ENCODE measurements at regions not wholly inside any gene's neighbourhood (a gene's known extent, or its start where the extent isn't known, plus 50 kb on each side); places are given as distances from the start of the nearest gene placed in this dataset.

GRCh38 chr9:91132576-91133073 lies 229.1 kb downstream of the AUH start:
- TF ChIP-seq CTCF (conservative IDR thresholded peaks at IDR 0.05; ENCODE audit: control insufficient read depth, insufficient read depth, low read depth, low read length), result no peak
- no peak overlapping the region for H3K4me3 ChIP-seq (ENCODE audit: control insufficient read depth, low read depth, low read length)
- DNase-seq (ENCODE audit: low read depth), result no peak

GRCh38 chr9:91134608-91135007 lies 227.1 kb downstream of the AUH start:
- no peak overlapping the region for H3K4me3 ChIP-seq (ENCODE audit: control insufficient read depth, low read depth, low read length)
- TF ChIP-seq CTCF (conservative IDR thresholded peaks at IDR 0.05; ENCODE audit: control insufficient read depth, insufficient read depth, low read depth, low read length), result no peak
- no peak for DNase-seq (ENCODE audit: low read depth)

DNA sequence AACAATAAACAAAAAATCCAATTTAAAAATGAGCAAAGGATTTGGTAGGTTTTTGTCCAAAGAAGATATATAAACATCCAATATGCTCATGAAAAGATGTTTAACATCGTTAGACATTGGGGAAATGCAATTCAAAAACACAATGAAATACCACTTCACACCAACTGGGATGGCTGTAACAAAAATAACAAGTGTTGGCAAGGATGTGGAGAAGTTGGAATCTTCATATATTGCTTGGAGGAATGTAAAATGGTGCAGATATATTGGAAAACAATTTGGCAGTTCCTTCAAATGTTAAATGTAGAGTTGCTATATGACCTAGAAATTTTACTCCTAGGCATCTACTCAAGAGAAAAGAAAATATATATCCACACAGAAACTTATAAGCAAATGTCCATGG lies 224.3 kb downstream of the AUH start:
- TF ChIP-seq CTCF (conservative IDR thresholded peaks at IDR 0.05; ENCODE audit: control insufficient read depth, insufficient read depth, low read depth, low read length), result no peak
- no peak overlapping the region for H3K4me3 ChIP-seq (ENCODE audit: control insufficient read depth, low read depth, low read length)
- no peak for DNase-seq (ENCODE audit: low read depth)

- no peak for TF ChIP-seq CTCF (conservative IDR thresholded peaks at IDR 0.05; ENCODE audit: control insufficient read depth, insufficient read depth, low read depth, low read length)
- no peak overlapping the region for H3K4me3 ChIP-seq (ENCODE audit: control insufficient read depth, low read depth, low read length)
- DNase-seq (ENCODE audit: low read depth), result peak; percentile 83
Measured at GRCh38 chr9:91138760-91139159, 223.0 kb downstream of the AUH start.

- H3K4me3 ChIP-seq (ENCODE audit: control insufficient read depth, low read depth, low read length), result no peak overlapping the region
- TF ChIP-seq CTCF (conservative IDR thresholded peaks at IDR 0.05; ENCODE audit: control insufficient read depth, insufficient read depth, low read depth, low read length), result no peak
- no peak for DNase-seq (ENCODE audit: low read depth)
Measured at GRCh38 chr9:91141407-91141965, 220.2 kb downstream of the AUH start.

DNA sequence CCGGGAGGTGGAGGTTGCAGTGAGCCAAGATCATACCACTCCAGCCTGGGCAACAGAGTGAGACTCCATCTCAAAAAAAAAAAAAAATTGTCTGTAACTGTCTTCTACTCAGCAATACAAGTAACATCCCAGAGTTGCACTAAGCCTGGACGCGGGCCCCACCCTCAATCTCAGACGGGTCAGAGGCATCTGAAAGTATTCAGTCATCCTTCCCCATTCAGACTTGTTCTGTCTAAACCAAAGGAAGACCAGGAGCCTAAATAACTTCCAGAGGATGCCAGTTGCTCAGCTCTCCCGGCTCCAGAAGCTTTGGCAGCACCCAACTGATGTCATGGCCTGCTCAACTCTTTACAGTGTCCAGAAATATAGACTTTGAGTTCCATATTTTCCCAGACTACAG lies 218.6 kb downstream of the AUH start:
- no peak for DNase-seq (ENCODE audit: low read depth)
- TF ChIP-seq CTCF (conservative IDR thresholded peaks at IDR 0.05; ENCODE audit: control insufficient read depth, insufficient read depth, low read depth, low read length), result no peak
- H3K4me3 ChIP-seq (ENCODE audit: control insufficient read depth, low read depth, low read length), result no peak overlapping the region

- no peak overlapping the region for H3K4me3 ChIP-seq (ENCODE audit: control insufficient read depth, low read depth, low read length)
- no peak for DNase-seq (ENCODE audit: low read depth)
- TF ChIP-seq CTCF (conservative IDR thresholded peaks at IDR 0.05; ENCODE audit: control insufficient read depth, insufficient read depth, low read depth, low read length), result no peak
Measured at GRCh38 chr9:91143642-91144041, 218.1 kb downstream of the AUH start.

Data from fibroblast of mammary gland (primary cell).